Kasumi-1 (cell line): ENCODE measurements at regions not wholly inside any gene's neighbourhood (a gene's known extent, or its start where the extent isn't known, plus 50 kb on each side); places are given as distances from the start of the nearest gene placed in this dataset.

Experiments
- DNase-seq, 2 experiments: peaks; one replicate each; lab custom pipeline; 2025; lab: John Stamatoyannopoulos, UW

- DNase-seq = no peak
Measured at GRCh38 chr12:30019366-30020140, 235.8 kb upstream of the TMTC1 start.

GRCh38 chr12:30016540-30017055 is 232.9 kb upstream of the TMTC1 start:
- DNase-seq = no peak

- DNase-seq = no peak
Measured at GRCh38 chr12:30015631-30016337, 232.0 kb upstream of the TMTC1 start.

- DNase-seq = no peak
Measured at GRCh38 chr12:30014991-30015390, 231.2 kb upstream of the TMTC1 start.

GRCh38 chr12:30012816-30013450 is 229.2 kb upstream of the TMTC1 start:
- DNase-seq = no peak

- DNase-seq = no peak
Measured at GRCh38 chr12:30010071-30011052, 226.6 kb upstream of the TMTC1 start.

GRCh38 chr12:30006021-30006420 is 222.3 kb upstream of the TMTC1 start:
- no peak for DNase-seq

GRCh38 chr12:30003321-30003720 is 219.6 kb upstream of the TMTC1 start:
- DNase-seq = no peak

- DNase-seq = no peak
Measured at GRCh38 chr12:30002677-30003076, 218.9 kb upstream of the TMTC1 start.

GRCh38 chr12:30000401-30000800 is 216.7 kb upstream of the TMTC1 start:
- no peak for DNase-seq

- no peak for DNase-seq
Measured at GRCh38 chr12:29996993-29997392, 213.3 kb upstream of the TMTC1 start.

GRCh38 chr12:29992366-29992765 is 208.6 kb upstream of the TMTC1 start:
- no peak for DNase-seq

GRCh38 chr12:29991924-29992323 is 208.2 kb upstream of the TMTC1 start:
- DNase-seq = no peak

- no peak for DNase-seq
Measured at GRCh38 chr12:29990971-29991370, 207.2 kb upstream of the TMTC1 start.

- DNase-seq = no peak
Measured at GRCh38 chr12:29983851-29984250, 200.1 kb upstream of the TMTC1 start.

- peak; percentile 2 to 8 for DNase-seq
Measured at GRCh38 chr12:29980304-29980703, 196.6 kb upstream of the TMTC1 start.

GRCh38 chr12:29971446-29971845 is 187.7 kb upstream of the TMTC1 start:
- no peak for DNase-seq

- no peak for DNase-seq
Measured at GRCh38 chr12:29970501-29970900, 186.8 kb upstream of the TMTC1 start.

- DNase-seq = no peak
Measured at GRCh38 chr12:29962276-29963035, 178.7 kb upstream of the TMTC1 start.

GRCh38 chr12:29961231-29961630 is 177.5 kb upstream of the TMTC1 start:
- DNase-seq = no peak

- no peak for DNase-seq
Measured at GRCh38 chr12:29960122-29960521, 176.4 kb upstream of the TMTC1 start.
